Urothelium cell line (cell line): ENCODE measurements at regions not wholly inside any gene's neighbourhood (a gene's known extent, or its start where the extent isn't known, plus 50 kb on each side); places are given as distances from the start of the nearest gene placed in this dataset.
"Not testable (repeated sequence)": the region's sequence is repeated elsewhere in the genome, so short reads cannot be mapped to it uniquely, and the experiment has no call there.

Experiments
- DNase-seq: peaks from one replicate; pipeline ENCODE4 v3.0.0; 2011; ENCODE audit warnings: low spot score, mixed read lengths
- FAIRE-seq: peaks from 2 replicates; lab custom pipeline; 2011; peaks lifted over from hg19 to GRCh38; lab: Jason Lieb, UNC

GRCh38 chr4:126603825-126604224 is 1028.9 kb upstream of the INTU start:
- DNase-seq (no peak), FAIRE-seq (no peak)

GRCh38 chr4:126604268-126604867 is 1028.4 kb upstream of the INTU start:
- DNase-seq: peak; percentile 18
- FAIRE-seq: no peak

- no peak for FAIRE-seq
- DNase-seq: no peak
Measured at GRCh38 chr4:126610933-126611332, 1021.8 kb upstream of the INTU start.

- DNase-seq (no peak), FAIRE-seq (no peak)
Measured at GRCh38 chr4:126611900-126612299, 1020.9 kb upstream of the INTU start.

- FAIRE-seq (no peak), DNase-seq (no peak)
Measured at GRCh38 chr4:126614356-126614855, 1018.4 kb upstream of the INTU start.

- FAIRE-seq (no peak), DNase-seq (no peak)
Measured at GRCh38 chr4:126616795-126617194, 1016.0 kb upstream of the INTU start.

GRCh38 chr4:126627255-126627654 is 1005.5 kb upstream of the INTU start:
- DNase-seq: no peak

GRCh38 chr4:126628933-126629332 is 1003.8 kb upstream of the INTU start:
- DNase-seq (no peak), FAIRE-seq (no peak)

More at GRCh38 chr4:126627255-126627654, 1005.5 kb upstream of the INTU start:
- no peak for FAIRE-seq

GRCh38 chr4:126630230-126630629 is 1002.5 kb upstream of the INTU start:
- FAIRE-seq (no peak), DNase-seq (no peak)

- DNase-seq: no peak
- FAIRE-seq: no peak
Measured at GRCh38 chr4:126633306-126633705, 999.5 kb upstream of the INTU start.

- FAIRE-seq: no peak
- DNase-seq: no peak
Measured at GRCh38 chr4:126637706-126638105, 995.1 kb upstream of the INTU start.

- DNase-seq (no peak), FAIRE-seq (no peak)
Measured at GRCh38 chr4:126647320-126647719, 985.4 kb upstream of the INTU start.

GRCh38 chr4:126647756-126648397 is 984.9 kb upstream of the INTU start:
- DNase-seq: no peak
- FAIRE-seq: no peak

- DNase-seq: no peak
- FAIRE-seq: no peak
Measured at GRCh38 chr4:126658411-126658810, 974.3 kb upstream of the INTU start.

- DNase-seq: no peak
- FAIRE-seq: no peak
Measured at GRCh38 chr4:126661194-126661593, 971.6 kb upstream of the INTU start.

- FAIRE-seq: no peak
- DNase-seq: no peak
Measured at GRCh38 chr4:126664839-126665238, 967.9 kb upstream of the INTU start.

GRCh38 chr4:126670038-126670437 is 962.7 kb upstream of the INTU start:
- not testable (repeated sequence) for DNase-seq, FAIRE-seq

GRCh38 chr4:126678618-126679017 is 954.1 kb upstream of the INTU start:
- no peak for FAIRE-seq
- DNase-seq: no peak

- DNase-seq: no peak
- FAIRE-seq: no peak
Measured at GRCh38 chr4:126679303-126679702, 953.5 kb upstream of the INTU start.

- FAIRE-seq: no peak
- DNase-seq: no peak
Measured at GRCh38 chr4:126682250-126682649, 950.5 kb upstream of the INTU start.

- DNase-seq (no peak), FAIRE-seq (no peak)
Measured at GRCh38 chr4:126686491-126686890, 946.3 kb upstream of the INTU start.

GRCh38 chr4:126687655-126688358 is 945.0 kb upstream of the INTU start:
- DNase-seq: no peak
- FAIRE-seq: no peak
